Tibial artery (tissue), 4 donors: ENCODE measurements at regions not wholly inside any gene's neighbourhood (a gene's known extent, or its start where the extent isn't known, plus 50 kb on each side); places are given as distances from the start of the nearest gene placed in this dataset.

Experiments
- DNase-seq, 2 donors: peaks; one replicate each; pipeline ENCODE4 v3.0.0-alpha.2; 2019
- H3K27ac ChIP-seq, 2 donors: fragments of 200-600 bp; sonication (generic) in 1 of 2; 1 replicate in 1 of 2; 2 replicates in 1 of 2; pipeline ENCODE4 v1.5.1; 2018 to 2019; ENCODE audit warnings: mild to moderate bottlenecking in 1 of 2
- H3K27me3 ChIP-seq, 2 donors: fragments of 200-600 bp; sonication (generic) in 1 of 2; one replicate each; pipeline versions ENCODE4 v1.5.1 to v1.6.0; 2016 to 2019
- H3K36me3 ChIP-seq, 3 donors: fragments of 200-600 bp; sonication (generic) in 2 of 3; one replicate each; pipeline ENCODE4 v1.5.1; 2016 to 2019; ENCODE audit warnings: mild to moderate bottlenecking in 2 of 3
- H3K4me1 ChIP-seq, 4 donors: fragments of 200-600 bp; sonication (generic) in 2 of 4; 1 replicate in 3 of 4; 2 replicates in 1 of 4; pipeline ENCODE4 v1.5.1; 2016 to 2019
- H3K4me3 ChIP-seq, 2 donors: fragments of 200-600 bp; sonication (generic) in 1 of 2; 1 replicate in 1 of 2; 2 replicates in 1 of 2; pipeline ENCODE4 v1.5.1; 2018 to 2019; ENCODE audit warnings: mild to moderate bottlenecking in 2 of 2
- H3K9me3 ChIP-seq, 3 donors: fragments of 200-600 bp; sonication (generic) in 1 of 3; one replicate each; pipeline ENCODE4 v1.5.1; 2016 to 2019
- intact Hi-C: fragments of 100-400 bp; cut with DNase I; formaldehyde crosslinking; loops from one replicate; pipeline ENCODE4 v1.15.0; 2023; ENCODE audit warnings: low total_unique reads
- TF ChIP-seq, protein P1 (sequence below), 2 experiments: fragments of 200-600 bp in 1 of 2; fragments of 450-650 bp in 1 of 2; IDR thresholded peaks; one replicate each; pipeline ENCODE4 v1.5.1; 2017 to 2019; ENCODE audit warnings: antibody characterized with exemption in 2 of 2, mild to moderate bottlenecking in 1 of 2, moderate library complexity in 1 of 2

DNA sequence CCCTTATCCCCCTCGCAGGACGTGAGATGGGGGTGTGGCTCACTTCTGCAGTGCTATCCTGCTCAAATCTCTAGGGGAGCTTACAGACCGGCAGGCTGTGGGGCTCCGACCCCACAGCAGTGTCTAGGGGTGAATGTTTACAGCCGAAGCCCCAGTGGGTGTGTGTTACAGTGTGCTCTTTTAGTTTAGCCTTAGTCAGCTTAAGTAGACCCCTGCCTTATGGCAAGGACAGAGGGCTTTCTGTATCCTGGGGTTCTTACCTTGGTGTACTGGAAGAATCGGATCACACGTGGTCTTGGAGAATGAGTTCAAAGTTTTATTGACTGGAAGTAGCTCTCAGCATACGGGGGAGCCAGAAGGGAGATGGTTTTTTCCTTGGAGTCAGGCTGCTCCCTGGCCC is 348.2 kb upstream of the GYPC start:
- Histone ChIP-seq H3K9me3 (no peaks in the 10 kb centered on the region), H3K4me1 (no peaks in the 10 kb centered on the region), H3K27ac (no peak overlapping the region), H3K4me3 (no peak overlapping the region), H3K36me3 (no peaks in the 10 kb centered on the region), H3K27me3 (no peaks in the 10 kb centered on the region)
- TF ChIP-seq, protein P1, sequence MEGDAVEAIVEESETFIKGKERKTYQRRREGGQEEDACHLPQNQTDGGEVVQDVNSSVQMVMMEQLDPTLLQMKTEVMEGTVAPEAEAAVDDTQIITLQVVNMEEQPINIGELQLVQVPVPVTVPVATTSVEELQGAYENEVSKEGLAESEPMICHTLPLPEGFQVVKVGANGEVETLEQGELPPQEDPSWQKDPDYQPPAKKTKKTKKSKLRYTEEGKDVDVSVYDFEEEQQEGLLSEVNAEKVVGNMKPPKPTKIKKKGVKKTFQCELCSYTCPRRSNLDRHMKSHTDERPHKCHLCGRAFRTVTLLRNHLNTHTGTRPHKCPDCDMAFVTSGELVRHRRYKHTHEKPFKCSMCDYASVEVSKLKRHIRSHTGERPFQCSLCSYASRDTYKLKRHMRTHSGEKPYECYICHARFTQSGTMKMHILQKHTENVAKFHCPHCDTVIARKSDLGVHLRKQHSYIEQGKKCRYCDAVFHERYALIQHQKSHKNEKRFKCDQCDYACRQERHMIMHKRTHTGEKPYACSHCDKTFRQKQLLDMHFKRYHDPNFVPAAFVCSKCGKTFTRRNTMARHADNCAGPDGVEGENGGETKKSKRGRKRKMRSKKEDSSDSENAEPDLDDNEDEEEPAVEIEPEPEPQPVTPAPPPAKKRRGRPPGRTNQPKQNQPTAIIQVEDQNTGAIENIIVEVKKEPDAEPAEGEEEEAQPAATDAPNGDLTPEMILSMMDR (IDR thresholded peaks at IDR 0.05) = no peak
- intact Hi-C loops = no loop called here
- no peak for DNase-seq

DNA sequence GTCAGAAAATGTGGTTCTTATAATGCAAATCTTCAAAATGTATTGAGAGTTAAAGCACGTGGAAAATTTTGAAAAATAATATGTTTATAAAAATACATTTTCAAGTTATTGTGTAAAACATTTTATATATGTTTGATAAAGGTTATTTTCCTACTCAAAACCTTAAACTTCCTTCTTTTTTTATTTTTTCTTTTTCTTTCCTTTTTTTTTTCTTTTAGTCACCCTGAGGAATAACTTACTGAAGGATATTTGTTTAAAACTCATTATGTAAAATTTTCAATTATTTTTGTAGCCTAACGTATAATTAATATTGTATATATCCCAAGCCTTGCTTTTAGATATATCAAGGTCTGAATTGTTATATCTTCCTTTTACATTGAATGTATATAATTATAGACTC is 346.8 kb upstream of the GYPC start:
- intact Hi-C loops = no loop called here
- TF ChIP-seq, protein P1 (IDR thresholded peaks at IDR 0.05) = no peak
- Histone ChIP-seq H3K4me3 (no peak overlapping the region), H3K9me3 (no peaks in the 10 kb centered on the region), H3K27ac (no peak overlapping the region), H3K36me3 (no peaks in the 10 kb centered on the region), H3K4me1 (no peaks in the 10 kb centered on the region), H3K27me3 (no peaks in the 10 kb centered on the region)
- no peak for DNase-seq

DNA sequence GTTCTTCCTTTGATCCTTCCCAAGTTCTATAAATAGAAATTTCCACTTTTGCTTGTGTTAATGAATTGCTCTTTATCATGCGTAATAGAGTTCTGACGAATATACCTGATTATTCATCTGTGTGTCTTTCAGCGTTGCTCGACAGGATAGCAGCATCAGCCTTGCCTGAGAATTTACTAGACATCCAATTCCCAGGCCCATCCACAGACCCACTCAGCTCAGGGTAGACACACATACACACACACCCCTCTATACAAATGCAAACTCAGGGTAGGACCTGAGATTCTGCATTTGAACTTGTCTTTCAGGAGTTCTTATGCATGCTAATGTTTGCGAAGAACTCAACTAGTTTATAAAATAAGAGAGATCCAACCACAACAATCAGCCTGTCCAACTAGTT is 343.4 kb upstream of the GYPC start:
- Histone ChIP-seq H3K4me1 (no peaks in the 10 kb centered on the region), H3K9me3 (no peaks in the 10 kb centered on the region), H3K27ac (no peak overlapping the region), H3K27me3 (no peaks in the 10 kb centered on the region), H3K36me3 (no peaks in the 10 kb centered on the region), H3K4me3 (no peak overlapping the region)
- TF ChIP-seq, protein P1 (IDR thresholded peaks at IDR 0.05) = no peak
- DNase-seq = no peak
- intact Hi-C loops = no loop called here

DNA sequence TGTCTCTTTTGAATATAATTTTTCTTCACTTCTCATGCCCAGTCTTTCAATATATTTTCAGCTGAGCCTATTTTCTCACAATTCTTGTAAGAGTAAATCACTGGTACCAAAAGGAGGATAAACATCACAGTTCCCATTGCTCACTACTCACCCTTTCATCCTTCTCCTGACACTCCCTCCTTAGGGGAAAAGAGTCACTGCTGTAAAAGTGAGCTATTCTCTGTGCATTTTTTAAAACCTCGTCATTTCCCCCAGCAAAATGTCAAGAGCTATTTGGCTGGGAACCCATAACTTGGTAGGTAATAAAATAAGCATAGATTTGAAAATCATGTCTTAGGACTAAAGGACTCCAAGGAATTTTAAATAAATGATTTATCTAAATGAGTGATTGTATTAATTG is 340.1 kb upstream of the GYPC start:
- Histone ChIP-seq H3K36me3 (no peaks in the 10 kb centered on the region), H3K27ac (no peak overlapping the region), H3K4me3 (no peak overlapping the region), H3K9me3 (no peaks in the 10 kb centered on the region), H3K4me1 (no peaks in the 10 kb centered on the region), H3K27me3 (no peaks in the 10 kb centered on the region)
- no peak for DNase-seq
- TF ChIP-seq, protein P1 (IDR thresholded peaks at IDR 0.05) = no peak
- intact Hi-C loops = no loop called here

DNA sequence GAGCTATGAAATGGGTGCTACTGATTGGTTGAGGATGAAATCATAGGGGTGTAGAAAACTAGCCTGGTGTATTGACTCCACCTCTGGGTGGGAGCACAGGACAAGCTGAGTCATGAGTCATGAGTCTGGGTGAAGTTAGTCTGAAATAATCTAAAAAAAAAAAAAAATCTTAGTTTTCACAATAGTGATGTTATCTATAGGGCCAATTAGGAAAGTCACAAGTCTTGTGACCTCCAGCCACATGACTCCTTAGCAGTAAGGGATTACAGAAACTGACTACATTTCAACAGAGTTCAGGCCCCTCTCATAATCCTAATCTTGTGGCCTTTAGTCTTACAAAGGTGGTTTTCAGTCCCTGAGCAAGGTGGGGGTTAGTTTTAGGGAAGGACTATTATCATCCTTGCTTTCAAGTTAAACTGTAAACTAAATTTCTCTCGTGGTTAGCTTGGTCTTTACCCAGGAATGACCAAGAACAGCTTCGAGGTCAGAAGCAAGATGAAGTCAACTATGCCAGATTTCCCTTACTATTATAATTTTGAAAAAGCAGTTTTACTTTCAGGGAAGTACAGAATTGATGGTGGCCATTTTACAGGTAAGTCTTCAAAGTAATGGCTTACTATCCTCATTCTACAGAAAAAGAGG is 338.0 kb upstream of the GYPC start:
- H3K9me3 ChIP-seq = no peaks in the 10 kb centered on the region
- H3K4me1 ChIP-seq = no peaks in the 10 kb centered on the region
- no peak overlapping the region for H3K27ac ChIP-seq
- TF ChIP-seq, protein P1 (IDR thresholded peaks at IDR 0.05) = no peak
- no peaks in the 10 kb centered on the region for H3K36me3 ChIP-seq
- H3K27me3 ChIP-seq = no peaks in the 10 kb centered on the region
- no peak overlapping the region for H3K4me3 ChIP-seq
- DNase-seq = no peak
- intact Hi-C loops = no loop called here

DNA sequence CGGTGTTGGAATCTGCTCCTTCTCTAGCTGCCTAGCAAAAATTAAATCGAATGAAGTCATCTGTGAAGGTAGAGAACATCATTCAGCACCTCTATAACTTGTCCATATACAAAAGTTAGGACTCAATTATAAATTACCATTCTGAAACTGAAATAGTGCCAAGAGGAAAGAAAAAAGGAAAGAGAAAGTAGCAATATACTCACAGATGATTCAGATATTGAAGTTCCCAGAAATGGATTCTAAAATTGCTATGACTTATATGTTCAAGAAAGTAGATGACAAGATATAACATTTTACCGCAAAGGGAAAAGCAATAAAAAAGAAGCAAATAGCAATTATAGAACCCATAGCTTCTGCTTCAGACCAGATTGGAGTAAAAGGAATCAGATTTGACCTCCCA is 333.6 kb upstream of the GYPC start:
- Histone ChIP-seq H3K4me3 (no peak overlapping the region), H3K27me3 (no peaks in the 10 kb centered on the region), H3K27ac (no peak overlapping the region), H3K36me3 (no peaks in the 10 kb centered on the region), H3K4me1 (no peaks in the 10 kb centered on the region), H3K9me3 (no peaks in the 10 kb centered on the region)
- intact Hi-C loops = no loop called here
- no peak for DNase-seq
- TF ChIP-seq, protein P1 (IDR thresholded peaks at IDR 0.05) = no peak
